Left ventricle myocardium inferior (tissue), 1 donor: ENCODE measurements at regions not wholly inside any gene's neighbourhood (a gene's known extent, or its start where the extent isn't known, plus 50 kb on each side); places are given as distances from the start of the nearest gene placed in this dataset.
A peak's percentile ranks its signal among the peaks of the same experiment; 100 is the strongest.

Source experiments
- DNase-seq: peaks from one replicate; pipeline ENCODE4 v3.0.0-alpha.2; 2020
- H3K27ac ChIP-seq: fragments of 200-600 bp; replicated peaks from 2 replicates; pipeline ENCODE4 v1.8.0; 2021
- H3K27me3 ChIP-seq: fragments of 200-600 bp; 2 replicates; pipeline ENCODE4 v1.8.0; 2021; ENCODE audit warnings: low read depth
- H3K36me3 ChIP-seq: fragments of 200-600 bp; 2 replicates; pipeline ENCODE4 v1.8.0; 2021
- H3K4me1 ChIP-seq: fragments of 200-600 bp; 2 replicates; pipeline ENCODE4 v1.8.0; 2021
- H3K4me3 ChIP-seq: fragments of 200-600 bp; 2 replicates; pipeline ENCODE4 v1.8.0; 2021; ENCODE audit warnings: mild to moderate bottlenecking, moderate library complexity
- H3K9me3 ChIP-seq: fragments of 200-600 bp; replicated peaks from 2 replicates; pipeline ENCODE4 v1.8.0; 2021
- intact Hi-C: fragments of 100-400 bp; cut with micrococcal nuclease; formaldehyde crosslinking; loops from one replicate; pipeline ENCODE4 v1.11.0; 2022
- TF ChIP-seq, protein P1 (sequence below): fragments of 200-600 bp; IDR thresholded peaks from 2 replicates; pipeline ENCODE4 v1.8.0; 2021; ENCODE audit warnings: antibody characterized with exemption, mild to moderate bottlenecking, borderline replicate concordance
- donor health status: DM: no; HTN: yes; CAD: no; lungs with severe emphysema.

DNA sequence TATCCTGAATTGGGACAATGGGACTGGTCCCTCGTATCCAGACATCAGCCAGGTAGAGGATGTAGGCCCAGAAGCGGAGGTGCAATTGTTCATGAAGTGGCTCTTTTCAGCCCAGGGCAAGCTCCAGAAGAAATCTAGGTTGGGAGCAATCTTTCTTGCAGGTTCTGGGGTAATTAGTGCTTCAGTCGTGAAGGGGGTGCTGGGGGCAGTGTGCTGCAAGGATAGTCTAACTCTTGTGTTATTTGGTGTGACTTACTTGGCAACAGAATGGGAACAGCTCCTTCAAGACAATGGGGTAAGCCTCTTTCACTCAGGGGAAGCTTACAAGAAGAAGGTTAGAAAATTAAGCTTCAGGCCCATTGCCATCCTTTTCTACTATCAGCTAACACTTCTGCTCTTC lies 273.0 kb downstream of the DIPK2A start:
- DNase-seq = no peak
- H3K27ac ChIP-seq = no peak overlapping the region
- H3K9me3 ChIP-seq = no peaks in the 10 kb centered on the region
- intact Hi-C loops = no loop called here
- no peaks in the 10 kb centered on the region for H3K36me3 ChIP-seq
- TF ChIP-seq, protein P1, sequence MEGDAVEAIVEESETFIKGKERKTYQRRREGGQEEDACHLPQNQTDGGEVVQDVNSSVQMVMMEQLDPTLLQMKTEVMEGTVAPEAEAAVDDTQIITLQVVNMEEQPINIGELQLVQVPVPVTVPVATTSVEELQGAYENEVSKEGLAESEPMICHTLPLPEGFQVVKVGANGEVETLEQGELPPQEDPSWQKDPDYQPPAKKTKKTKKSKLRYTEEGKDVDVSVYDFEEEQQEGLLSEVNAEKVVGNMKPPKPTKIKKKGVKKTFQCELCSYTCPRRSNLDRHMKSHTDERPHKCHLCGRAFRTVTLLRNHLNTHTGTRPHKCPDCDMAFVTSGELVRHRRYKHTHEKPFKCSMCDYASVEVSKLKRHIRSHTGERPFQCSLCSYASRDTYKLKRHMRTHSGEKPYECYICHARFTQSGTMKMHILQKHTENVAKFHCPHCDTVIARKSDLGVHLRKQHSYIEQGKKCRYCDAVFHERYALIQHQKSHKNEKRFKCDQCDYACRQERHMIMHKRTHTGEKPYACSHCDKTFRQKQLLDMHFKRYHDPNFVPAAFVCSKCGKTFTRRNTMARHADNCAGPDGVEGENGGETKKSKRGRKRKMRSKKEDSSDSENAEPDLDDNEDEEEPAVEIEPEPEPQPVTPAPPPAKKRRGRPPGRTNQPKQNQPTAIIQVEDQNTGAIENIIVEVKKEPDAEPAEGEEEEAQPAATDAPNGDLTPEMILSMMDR = no peak
- H3K4me1 ChIP-seq = no peaks in the 10 kb centered on the region
- no peak overlapping the region for H3K4me3 ChIP-seq
- H3K27me3 ChIP-seq = no peaks in the 10 kb centered on the region

DNA sequence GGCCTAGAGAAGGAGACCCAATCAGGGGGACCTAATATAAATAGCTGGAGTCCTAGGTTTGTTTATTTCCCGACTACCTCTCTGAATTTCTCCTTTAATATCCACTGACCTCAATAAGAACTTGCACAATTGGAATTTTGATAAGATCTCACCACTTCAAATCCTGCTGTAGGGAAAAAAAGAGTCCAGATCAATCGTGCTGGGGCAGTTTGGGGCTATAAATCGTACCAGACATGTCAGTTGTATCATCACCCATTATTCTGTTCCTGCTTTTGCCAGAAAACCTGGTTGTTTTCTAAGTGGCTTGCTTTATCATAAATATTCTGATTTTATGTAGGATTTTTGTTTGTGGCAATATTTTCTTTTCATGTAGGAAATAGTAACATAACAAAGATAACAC lies 281.3 kb downstream of the DIPK2A start:
- intact Hi-C loops = no loop called here
- no peaks in the 10 kb centered on the region for H3K27me3 ChIP-seq
- H3K4me1 ChIP-seq = no peaks in the 10 kb centered on the region
- H3K9me3 ChIP-seq = no peaks in the 10 kb centered on the region
- DNase-seq = no peak
- no peaks in the 10 kb centered on the region for H3K36me3 ChIP-seq
- H3K4me3 ChIP-seq = no peak overlapping the region
- TF ChIP-seq, protein P1 = no peak
- no peak overlapping the region for H3K27ac ChIP-seq

DNA sequence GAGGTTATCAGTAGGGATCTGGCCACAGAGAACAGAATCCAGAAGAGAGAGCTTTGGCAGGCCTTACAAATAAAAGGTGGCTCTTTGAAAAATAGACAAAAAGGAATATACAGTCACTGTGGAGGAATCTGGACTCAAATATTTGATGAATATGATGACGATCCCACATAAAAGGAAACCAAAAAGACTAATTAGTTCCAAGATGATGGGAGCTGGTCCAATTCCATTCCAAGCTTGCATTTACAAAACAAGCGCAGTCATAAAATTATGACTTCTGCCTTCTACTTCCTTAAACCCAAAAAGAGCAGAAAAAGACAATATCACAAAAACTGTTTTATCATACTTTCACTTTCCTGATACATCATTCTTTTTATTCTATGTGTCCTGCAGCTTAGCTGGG lies 285.8 kb downstream of the DIPK2A start:
- no peak for DNase-seq
- H3K27ac ChIP-seq = no peak overlapping the region
- TF ChIP-seq, protein P1 = no peak
- no peaks in the 10 kb centered on the region for H3K36me3 ChIP-seq
- no peaks in the 10 kb centered on the region for H3K4me1 ChIP-seq
- H3K9me3 ChIP-seq = no peaks in the 10 kb centered on the region
- intact Hi-C loops = no loop called here
- no peak overlapping the region for H3K4me3 ChIP-seq
- H3K27me3 ChIP-seq = no peaks in the 10 kb centered on the region

DNA sequence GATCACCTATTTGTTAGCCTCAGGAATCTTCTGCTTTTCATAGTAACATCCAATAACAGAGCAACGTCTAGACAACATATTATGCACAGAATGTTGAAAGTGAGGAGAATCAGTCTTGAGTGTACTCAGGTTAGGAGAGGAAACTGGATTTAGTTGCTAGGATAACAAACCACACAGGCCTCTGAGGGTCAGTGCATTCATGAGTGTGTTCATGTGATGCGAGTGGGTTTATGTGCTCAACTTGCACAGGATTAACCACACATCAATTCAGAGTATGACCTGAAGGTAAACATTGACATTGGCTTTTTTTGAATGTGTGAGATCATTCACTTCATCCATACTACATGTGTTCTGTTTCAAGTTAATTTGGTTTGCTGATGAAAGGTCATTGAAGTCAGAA lies 287.6 kb downstream of the DIPK2A start:
- no peak overlapping the region for H3K27ac ChIP-seq
- H3K9me3 ChIP-seq = no peaks in the 10 kb centered on the region
- no peaks in the 10 kb centered on the region for H3K36me3 ChIP-seq
- no peak for DNase-seq
- no peaks in the 10 kb centered on the region for H3K27me3 ChIP-seq
- no peaks in the 10 kb centered on the region for H3K4me1 ChIP-seq
- intact Hi-C loops = no loop called here
- no peak overlapping the region for H3K4me3 ChIP-seq
- TF ChIP-seq, protein P1 = no peak

DNA sequence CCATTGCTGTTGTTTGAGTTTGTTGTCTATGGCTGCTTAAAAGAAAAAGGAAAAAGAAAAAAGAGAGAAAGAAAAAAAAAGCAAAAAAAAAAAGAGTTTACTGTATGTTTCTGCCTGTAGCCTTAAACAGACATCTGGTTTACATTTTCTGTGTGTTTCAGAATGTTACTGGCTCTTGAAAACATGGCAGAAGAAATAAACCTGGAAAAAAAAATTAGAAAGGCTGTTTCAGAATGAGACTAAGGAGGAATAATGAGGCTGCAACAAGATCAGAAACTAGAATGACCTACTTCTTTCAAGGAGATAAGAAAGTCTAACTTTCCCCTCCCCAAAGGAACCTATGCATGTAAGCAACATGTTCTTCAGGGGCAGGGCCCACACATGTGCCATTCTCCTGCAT lies 292.1 kb downstream of the DIPK2A start:
- DNase-seq = no peak
- no peaks in the 10 kb centered on the region for H3K9me3 ChIP-seq
- peaks cover 6% of the 10 kb centered on the region for H3K4me1 ChIP-seq
- TF ChIP-seq, protein P1 = no peak
- H3K27me3 ChIP-seq = no peaks in the 10 kb centered on the region
- H3K27ac ChIP-seq = peak overlapping the region; percentile 31
- intact Hi-C loops = no loop called here
- no peak overlapping the region for H3K4me3 ChIP-seq
- H3K36me3 ChIP-seq = no peaks in the 10 kb centered on the region

DNA sequence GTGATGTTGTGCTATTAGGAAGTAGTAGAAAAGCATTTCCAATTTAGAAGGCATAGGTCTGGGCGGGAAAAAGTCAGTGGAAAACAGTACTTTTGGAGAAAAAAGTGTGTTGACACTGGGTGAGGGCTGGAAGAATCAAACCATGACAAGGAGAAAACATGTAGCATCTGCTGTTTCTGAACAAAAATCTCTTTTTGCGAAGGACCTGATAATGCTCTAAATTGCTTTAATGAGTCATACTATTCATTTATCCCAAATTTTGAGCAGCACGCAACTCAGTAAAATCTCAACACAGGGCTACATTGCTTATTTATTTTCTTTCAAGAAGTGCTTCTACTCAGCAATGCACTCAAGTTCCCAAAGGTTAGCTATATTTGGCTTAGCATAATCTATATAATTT lies 292.7 kb downstream of the DIPK2A start:
- intact Hi-C loops = no loop called here
- TF ChIP-seq, protein P1 = no peak

More for the DNA sequence above, 292.7 kb downstream of the DIPK2A start:
- Histone ChIP-seq H3K36me3 (no peaks in the 10 kb centered on the region), H3K27ac (peak overlapping the region; percentile 31), H3K4me3 (no peak overlapping the region), H3K27me3 (no peaks in the 10 kb centered on the region), H3K4me1 (peaks cover 6% of the 10 kb centered on the region), H3K9me3 (no peaks in the 10 kb centered on the region)
- no peak for DNase-seq
